HG03135 (cell line): ENCODE measurements at regions not wholly inside any gene's neighbourhood (a gene's known extent, or its start where the extent isn't known, plus 50 kb on each side); places are given as distances from the start of the nearest gene placed in this dataset.

ENCODE experiments used
- ATAC-seq: cut with Tn5 transposase; IDR thresholded peaks from one replicate; pipeline ENCODE4 v1.9.1; 2021; ENCODE audit warnings: mild to moderate bottlenecking, moderate library complexity; ENCODE audit not compliant: unreplicated experiment

- no peak for ATAC-seq
Observed at GRCh38 chr10:81008726-81009125, 471.0 kb downstream of the SH2D4B start.

DNA sequence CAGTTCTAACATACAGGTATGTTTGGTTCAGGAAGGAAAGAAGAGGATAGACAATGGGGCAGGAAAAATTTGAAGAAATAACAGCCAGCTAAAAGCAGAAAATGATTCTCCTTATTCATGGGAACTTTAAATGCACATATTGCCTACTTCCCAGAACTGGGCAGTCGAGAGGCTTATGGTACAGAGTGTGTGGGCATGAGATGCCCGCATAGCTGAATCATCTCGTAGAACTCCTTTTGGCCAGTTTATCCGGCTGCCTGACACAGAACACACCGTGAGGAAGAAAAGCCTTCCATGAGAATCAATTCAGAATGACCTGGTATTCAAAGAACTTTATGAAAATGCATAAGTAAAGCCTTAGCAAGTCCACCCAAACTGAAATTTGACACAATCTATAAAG lies 471.6 kb downstream of the SH2D4B start:
- ATAC-seq = no peak

DNA sequence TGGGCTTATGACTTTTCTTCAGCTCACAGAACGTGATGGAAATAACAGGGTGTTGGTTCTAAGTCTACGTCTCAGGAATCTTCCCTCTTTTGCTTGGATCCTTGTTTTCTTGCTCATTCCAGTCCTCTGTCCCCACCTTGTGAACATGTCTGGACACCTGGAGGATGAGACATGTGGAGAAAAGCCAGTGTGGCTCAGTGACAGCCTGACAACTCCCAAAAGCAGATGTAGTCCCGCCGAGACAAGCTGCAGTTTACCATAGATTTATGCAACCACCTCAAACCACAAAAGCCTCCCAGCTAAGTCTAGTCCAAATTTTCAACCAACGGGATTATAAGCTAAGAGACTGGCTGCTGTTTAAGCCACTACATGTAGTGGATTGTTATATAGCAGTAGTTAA lies 476.1 kb downstream of the SH2D4B start:
- no peak for ATAC-seq

DNA sequence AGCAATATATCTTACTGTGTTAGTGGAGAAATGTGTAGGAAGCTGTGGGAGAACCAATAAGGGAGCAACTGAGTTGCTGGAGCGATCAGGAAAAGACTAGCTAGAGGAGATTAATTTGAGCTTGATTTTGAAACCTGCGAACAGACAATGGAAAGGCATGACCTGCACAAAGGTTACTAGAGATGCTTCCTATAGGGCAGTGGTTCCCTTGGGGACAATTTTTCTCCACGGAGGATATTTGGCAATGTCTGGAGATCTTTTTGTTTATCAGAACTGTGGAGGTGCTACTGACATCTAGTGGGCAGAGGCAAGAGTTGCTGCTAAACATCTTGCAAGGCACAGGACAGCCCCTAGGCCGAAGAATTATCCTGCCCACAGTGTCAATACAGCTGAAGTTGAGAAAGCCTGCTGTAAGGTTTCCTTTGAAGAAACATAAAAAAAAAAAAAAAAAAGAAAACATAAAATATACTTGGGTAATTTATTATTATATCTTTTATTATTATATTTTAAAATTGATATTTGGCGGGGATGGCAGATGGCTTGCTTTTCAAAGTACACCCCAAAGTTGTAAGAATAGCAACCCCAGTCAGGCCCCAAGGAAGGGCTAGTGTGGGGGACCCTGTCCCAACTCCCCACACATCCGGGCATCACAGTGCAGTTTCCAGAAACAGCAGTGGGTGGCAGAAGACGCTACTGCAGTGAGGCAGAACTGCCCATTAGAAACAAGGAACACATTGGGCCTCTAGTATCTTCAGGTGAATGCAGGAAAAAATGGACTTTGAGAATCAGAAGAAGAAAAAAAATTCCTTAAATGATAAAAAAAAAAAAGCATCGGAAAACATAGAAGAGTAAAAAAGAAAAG lies 481.6 kb downstream of the SH2D4B start:
- ATAC-seq = peak; percentile 96

DNA sequence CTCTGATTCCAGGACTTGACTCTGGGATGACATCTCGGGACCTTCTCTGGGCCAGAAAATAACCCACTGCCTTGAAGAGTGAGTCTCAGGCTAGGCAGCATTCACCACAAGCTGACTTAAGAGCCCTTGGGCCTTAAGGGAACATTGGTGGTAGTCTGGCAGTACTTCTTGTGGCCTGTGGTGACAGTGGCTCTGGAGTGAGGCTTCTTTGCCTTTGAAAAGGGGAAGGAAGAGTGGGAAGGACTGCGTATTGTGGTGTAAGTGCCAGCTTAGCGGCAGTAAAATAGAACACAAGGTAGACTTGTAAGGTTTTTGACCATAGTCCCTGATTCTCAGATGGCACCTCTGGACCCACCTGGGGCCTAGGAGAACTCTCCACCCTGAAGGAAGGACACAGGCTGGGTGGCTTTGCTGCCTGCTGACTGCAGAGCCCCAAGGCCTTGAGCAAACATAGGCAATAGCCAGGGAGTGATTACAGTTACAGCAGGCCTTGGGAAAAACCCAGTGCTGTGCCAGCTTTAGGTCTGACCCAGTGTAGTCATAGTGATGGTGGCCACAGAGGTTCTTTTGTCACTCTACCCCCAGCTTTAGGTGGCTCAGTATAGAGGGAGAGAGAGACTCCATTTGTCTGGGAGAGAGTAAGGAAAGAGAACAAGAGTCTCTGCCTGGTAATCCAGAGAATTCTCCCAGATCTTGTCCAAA lies 483.9 kb downstream of the SH2D4B start:
- no peak for ATAC-seq

DNA sequence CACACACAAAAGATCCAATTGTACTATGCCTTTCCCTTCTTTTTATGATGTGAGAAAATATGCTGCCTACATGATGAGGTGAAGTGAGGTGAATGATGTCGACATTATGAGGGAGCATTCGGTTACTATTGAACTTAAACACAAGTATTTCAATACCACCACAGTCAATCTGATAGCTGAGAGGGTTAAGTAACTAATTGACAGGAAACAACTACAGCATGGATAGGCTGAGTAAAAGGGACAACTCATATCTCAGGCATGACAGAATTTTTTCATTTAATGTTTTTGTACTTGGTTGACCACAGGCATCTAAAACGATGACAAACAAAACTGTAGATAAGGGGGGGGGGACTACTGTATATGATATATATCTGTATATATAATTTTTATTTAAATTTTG lies 488.9 kb downstream of the SH2D4B start:
- no peak for ATAC-seq

GRCh38 chr10:81027223-81027622 lies 489.5 kb downstream of the SH2D4B start:
- ATAC-seq = no peak

DNA sequence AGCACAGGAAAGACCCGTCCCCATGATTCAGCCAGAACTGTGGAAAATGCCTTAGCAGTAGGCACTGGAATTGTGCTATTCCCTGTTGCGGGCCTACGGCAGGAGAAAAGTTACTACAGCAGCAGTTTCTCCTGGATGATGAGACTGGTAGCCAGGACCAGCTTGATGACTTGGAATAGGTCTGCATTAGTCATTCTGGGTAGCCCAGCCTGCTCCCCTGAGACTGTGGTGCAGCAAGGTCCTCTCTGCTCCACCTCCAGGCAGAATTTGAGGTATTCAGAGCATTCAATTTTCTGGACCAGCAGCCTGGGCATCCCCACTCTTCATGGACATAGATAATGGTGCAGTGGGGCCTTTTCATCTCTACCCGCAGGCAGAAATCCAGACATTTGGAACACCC lies 490.0 kb downstream of the SH2D4B start:
- ATAC-seq = no peak

DNA sequence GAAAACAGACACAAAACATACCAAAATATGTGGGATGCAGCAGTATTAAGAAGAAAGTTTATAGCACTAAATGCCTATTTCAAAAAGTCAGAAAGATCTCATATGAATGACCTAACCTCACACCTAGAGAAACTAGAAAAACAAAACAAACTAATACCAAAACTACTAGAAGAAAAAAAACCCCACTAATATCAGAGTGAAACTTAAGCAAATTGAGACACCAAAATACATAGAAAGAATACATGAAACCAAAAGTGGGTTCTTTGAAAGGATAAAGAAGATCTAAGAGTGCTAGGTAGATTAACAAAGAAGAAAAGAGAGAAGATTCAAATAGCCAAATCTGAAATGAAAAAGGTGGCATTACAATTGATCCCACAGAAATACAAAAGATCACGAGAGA lies 494.1 kb downstream of the SH2D4B start:
- peak; percentile 57 for ATAC-seq

- no peak for ATAC-seq
Observed at GRCh38 chr10:81034383-81034782, 496.7 kb downstream of the SH2D4B start.

- peak; percentile 86 for ATAC-seq
Observed at GRCh38 chr10:81036257-81036656, 498.6 kb downstream of the SH2D4B start.

- ATAC-seq = no peak
Observed at GRCh38 chr10:81040031-81040430, 502.3 kb downstream of the SH2D4B start.

- ATAC-seq = no peak
Observed at GRCh38 chr10:81040940-81041339, 503.2 kb downstream of the SH2D4B start.

GRCh38 chr10:81042647-81043046 lies 504.9 kb downstream of the SH2D4B start:
- ATAC-seq = no peak

GRCh38 chr10:81065474-81065873 lies 527.8 kb downstream of the SH2D4B start:
- no peak for ATAC-seq

- ATAC-seq = no peak
Observed at GRCh38 chr10:81068460-81068859, 530.8 kb downstream of the SH2D4B start.

DNA sequence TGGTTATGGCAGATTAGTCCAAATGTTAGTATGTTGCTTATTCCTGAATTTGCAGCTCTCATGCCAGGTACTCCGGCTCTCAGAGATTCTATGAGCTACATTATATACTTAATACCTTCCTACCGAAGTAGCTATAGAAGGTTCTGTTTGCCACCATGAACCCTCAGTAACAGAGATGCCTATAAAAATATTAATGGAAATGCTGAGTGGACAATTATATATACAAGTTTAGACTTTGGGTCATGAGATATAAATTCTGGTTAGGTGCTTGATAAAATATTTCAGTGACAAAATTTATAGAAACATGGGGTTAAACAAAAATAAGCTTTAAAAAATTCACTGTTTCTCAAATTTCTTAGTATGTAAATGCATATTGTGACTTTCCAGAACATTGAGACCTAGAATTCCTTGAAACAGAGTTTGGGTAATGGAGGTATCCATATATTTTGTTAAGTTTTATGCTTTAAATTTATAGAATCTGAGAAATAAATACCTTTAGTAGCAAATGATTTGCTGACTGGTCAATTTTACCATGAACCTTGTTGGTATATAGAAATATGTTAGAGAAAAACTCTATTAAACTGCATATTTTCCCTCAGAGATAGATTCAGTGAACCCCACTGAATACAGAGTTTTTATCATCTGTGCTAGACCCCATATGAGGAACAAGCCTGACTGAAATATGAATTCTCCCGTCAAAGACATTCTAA lies 533.5 kb downstream of the SH2D4B start:
- ATAC-seq = no peak

- ATAC-seq = no peak
Observed at GRCh38 chr10:81073155-81073554, 535.5 kb downstream of the SH2D4B start.

DNA sequence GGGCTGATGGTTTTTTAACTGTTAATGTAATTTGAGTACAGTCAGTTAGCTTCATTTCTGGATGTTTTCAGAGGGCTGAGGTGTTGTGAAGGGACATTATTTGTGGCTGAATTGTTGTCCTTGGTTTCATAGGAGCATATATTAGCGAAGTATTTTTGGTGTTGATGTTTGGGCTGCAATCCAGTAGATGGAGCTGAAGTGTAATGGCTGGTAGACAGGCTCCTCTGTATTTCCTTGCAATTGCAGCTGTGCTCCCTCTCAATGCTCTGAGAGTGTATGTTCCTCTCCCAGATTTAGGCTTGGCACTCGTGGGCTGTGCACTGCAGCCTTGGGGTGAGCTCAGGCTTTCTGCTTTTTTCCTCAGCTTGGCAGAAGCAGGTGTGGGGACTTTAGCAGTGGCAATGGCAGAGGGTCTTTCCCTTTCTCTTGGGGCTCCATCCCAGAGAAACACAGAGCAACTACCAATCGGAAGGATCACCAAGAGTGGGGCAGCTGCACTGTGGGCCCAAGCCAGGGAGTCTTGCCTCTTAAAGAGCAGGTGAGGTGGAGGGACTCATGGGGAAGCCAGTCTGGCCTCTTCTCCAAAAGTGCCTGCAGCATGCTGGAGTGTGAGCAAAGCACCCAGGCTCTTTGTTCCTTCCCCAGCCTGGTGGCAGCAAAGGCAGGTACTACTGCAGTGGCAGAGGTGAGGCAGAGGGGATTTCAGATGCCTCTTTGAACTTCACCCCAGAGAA lies 544.4 kb downstream of the SH2D4B start:
- no peak for ATAC-seq

GRCh38 chr10:81082621-81083376 lies 545.1 kb downstream of the SH2D4B start:
- no peak for ATAC-seq
